ENCODE measurements at regions not wholly inside any gene's neighbourhood (a gene's known extent, or its start where the extent isn't known, plus 50 kb on each side); places are given as distances from the start of the nearest gene placed in this dataset.
"Not testable (repeated sequence)": the region's sequence is repeated elsewhere in the genome, so short reads cannot be mapped to it uniquely, and the experiment has no call there.

GRCh38 chr21:28402616-28402989 is 590.1 kb downstream of the LTN1 start:
- Histone ChIP-seq H3K27me3 (ENCODE audit: control insufficient read depth in 3 of 3, insufficient read depth in 3 of 3, low read length in 3 of 3) (no peaks in the 10 kb centered on the region), H3K4me3 (ENCODE audit: low read length in 3 of 3) (no peak overlapping the region), H3K4me1 (ENCODE audit: control insufficient read depth in 3 of 3, insufficient read depth in 3 of 3, low read length in 3 of 3) (no peaks in the 10 kb centered on the region), H3K9ac (ENCODE audit: low read depth in 1 of 3, low read length in 3 of 3) (no peak overlapping the region), H3K36me3 (ENCODE audit: control insufficient read depth in 3 of 3, insufficient read depth in 3 of 3, low read length in 3 of 3) (no peaks in the 10 kb centered on the region), H3K9me3 (ENCODE audit: control insufficient read depth in 3 of 3, low read length in 3 of 3) (no peaks in the 10 kb centered on the region), H3K27ac (ENCODE audit: low read depth, low read length) (no peak overlapping the region)

GRCh38 chr21:28397040-28397439 is 595.6 kb downstream of the LTN1 start:
- Histone ChIP-seq H3K27ac (ENCODE audit: low read depth, low read length) (no peak overlapping the region), H3K9me3 (ENCODE audit: control insufficient read depth in 3 of 3, low read length in 3 of 3) (no peaks in the 10 kb centered on the region), H3K36me3 (ENCODE audit: control insufficient read depth in 3 of 3, insufficient read depth in 3 of 3, low read length in 3 of 3) (no peaks in the 10 kb centered on the region), H3K4me1 (ENCODE audit: control insufficient read depth in 3 of 3, insufficient read depth in 3 of 3, low read length in 3 of 3) (no peaks in the 10 kb centered on the region), H3K9ac (ENCODE audit: low read depth in 1 of 3, low read length in 3 of 3) (no peak overlapping the region), H3K27me3 (ENCODE audit: control insufficient read depth in 3 of 3, insufficient read depth in 3 of 3, low read length in 3 of 3) (no peaks in the 10 kb centered on the region), H3K4me3 (ENCODE audit: low read length in 3 of 3) (no peak overlapping the region)

- Histone ChIP-seq H3K27me3 (ENCODE audit: control insufficient read depth in 3 of 3, insufficient read depth in 3 of 3, low read length in 3 of 3) (no peaks in the 10 kb centered on the region), H3K9me3 (ENCODE audit: control insufficient read depth in 3 of 3, low read length in 3 of 3) (no peaks in the 10 kb centered on the region), H3K4me1 (ENCODE audit: control insufficient read depth in 3 of 3, insufficient read depth in 3 of 3, low read length in 3 of 3) (no peaks in the 10 kb centered on the region), H3K27ac (ENCODE audit: low read depth, low read length) (no peak overlapping the region), H3K4me3 (ENCODE audit: low read length in 3 of 3) (no peak overlapping the region), H3K9ac (ENCODE audit: low read depth in 1 of 3, low read length in 3 of 3) (no peak overlapping the region), H3K36me3 (ENCODE audit: control insufficient read depth in 3 of 3, insufficient read depth in 3 of 3, low read length in 3 of 3) (no peaks in the 10 kb centered on the region)
Measured at GRCh38 chr21:28396421-28396820, 596.3 kb downstream of the LTN1 start.

- Histone ChIP-seq H3K27ac (ENCODE audit: low read depth, low read length) (no peak overlapping the region), H3K9ac (ENCODE audit: low read depth in 1 of 3, low read length in 3 of 3) (no peak overlapping the region), H3K9me3 (ENCODE audit: control insufficient read depth in 3 of 3, low read length in 3 of 3) (no peaks in the 10 kb centered on the region), H3K4me1 (ENCODE audit: control insufficient read depth in 3 of 3, insufficient read depth in 3 of 3, low read length in 3 of 3) (no peaks in the 10 kb centered on the region), H3K4me3 (ENCODE audit: low read length in 3 of 3) (no peak overlapping the region), H3K36me3 (ENCODE audit: control insufficient read depth in 3 of 3, insufficient read depth in 3 of 3, low read length in 3 of 3) (no peaks in the 10 kb centered on the region), H3K27me3 (ENCODE audit: control insufficient read depth in 3 of 3, insufficient read depth in 3 of 3, low read length in 3 of 3) (no peaks in the 10 kb centered on the region)
Measured at GRCh38 chr21:28393279-28393678, 599.4 kb downstream of the LTN1 start.

- H3K9me3 ChIP-seq (ENCODE audit: control insufficient read depth in 3 of 3, low read length in 3 of 3) = no peaks in the 10 kb centered on the region
- no peaks in the 10 kb centered on the region for H3K4me1 ChIP-seq (ENCODE audit: control insufficient read depth in 3 of 3, insufficient read depth in 3 of 3, low read length in 3 of 3)
- no peaks in the 10 kb centered on the region for H3K27me3 ChIP-seq (ENCODE audit: control insufficient read depth in 3 of 3, insufficient read depth in 3 of 3, low read length in 3 of 3)
- no peak overlapping the region for H3K27ac ChIP-seq (ENCODE audit: low read depth, low read length)
- no peaks in the 10 kb centered on the region for H3K36me3 ChIP-seq (ENCODE audit: control insufficient read depth in 3 of 3, insufficient read depth in 3 of 3, low read length in 3 of 3)
- no peak overlapping the region for H3K4me3 ChIP-seq (ENCODE audit: low read length in 3 of 3)
- H3K9ac ChIP-seq (ENCODE audit: low read depth in 1 of 3, low read length in 3 of 3) = no peak overlapping the region
Measured at GRCh38 chr21:28391938-28392849, 600.5 kb downstream of the LTN1 start.

- no peaks in the 10 kb centered on the region for H3K9me3 ChIP-seq (ENCODE audit: control insufficient read depth in 3 of 3, low read length in 3 of 3)
- no peak overlapping the region for H3K4me3 ChIP-seq (ENCODE audit: low read length in 3 of 3)
- no peak overlapping the region for H3K27ac ChIP-seq (ENCODE audit: low read depth, low read length)
- no peaks in the 10 kb centered on the region for H3K4me1 ChIP-seq (ENCODE audit: control insufficient read depth in 3 of 3, insufficient read depth in 3 of 3, low read length in 3 of 3)
- no peaks in the 10 kb centered on the region for H3K36me3 ChIP-seq (ENCODE audit: control insufficient read depth in 3 of 3, insufficient read depth in 3 of 3, low read length in 3 of 3)
- H3K9ac ChIP-seq (ENCODE audit: low read depth in 1 of 3, low read length in 3 of 3) = no peak overlapping the region
- H3K27me3 ChIP-seq (ENCODE audit: control insufficient read depth in 3 of 3, insufficient read depth in 3 of 3, low read length in 3 of 3) = no peaks in the 10 kb centered on the region
Measured at GRCh38 chr21:28387220-28387619, 605.5 kb downstream of the LTN1 start.

- Histone ChIP-seq H3K27me3 (ENCODE audit: control insufficient read depth in 3 of 3, insufficient read depth in 3 of 3, low read length in 3 of 3) (no peaks in the 10 kb centered on the region), H3K4me3 (ENCODE audit: low read length in 3 of 3) (no peak overlapping the region), H3K9me3 (ENCODE audit: control insufficient read depth in 3 of 3, low read length in 3 of 3) (no peaks in the 10 kb centered on the region), H3K9ac (ENCODE audit: low read depth in 1 of 3, low read length in 3 of 3) (no peak overlapping the region), H3K27ac (ENCODE audit: low read depth, low read length) (no peak overlapping the region), H3K36me3 (ENCODE audit: control insufficient read depth in 3 of 3, insufficient read depth in 3 of 3, low read length in 3 of 3) (no peaks in the 10 kb centered on the region), H3K4me1 (ENCODE audit: control insufficient read depth in 3 of 3, insufficient read depth in 3 of 3, low read length in 3 of 3) (no peaks in the 10 kb centered on the region)
Measured at GRCh38 chr21:28385845-28386244, 606.8 kb downstream of the LTN1 start.

- not testable (repeated sequence) for H3K9ac ChIP-seq (ENCODE audit: low read depth in 1 of 3, low read length in 3 of 3); H3K27ac ChIP-seq (ENCODE audit: low read depth, low read length); H3K27me3 ChIP-seq (ENCODE audit: control insufficient read depth in 3 of 3, insufficient read depth in 3 of 3, low read length in 3 of 3); H3K4me3 ChIP-seq (ENCODE audit: low read length in 3 of 3); H3K9me3 ChIP-seq (ENCODE audit: control insufficient read depth in 3 of 3, low read length in 3 of 3); H3K36me3 ChIP-seq (ENCODE audit: control insufficient read depth in 3 of 3, insufficient read depth in 3 of 3, low read length in 3 of 3); H3K4me1 ChIP-seq (ENCODE audit: control insufficient read depth in 3 of 3, insufficient read depth in 3 of 3, low read length in 3 of 3)
Measured at GRCh38 chr21:28381000-28381745, 611.5 kb downstream of the LTN1 start.

- Histone ChIP-seq H3K36me3 (ENCODE audit: control insufficient read depth in 3 of 3, insufficient read depth in 3 of 3, low read length in 3 of 3) (no peaks in the 10 kb centered on the region), H3K27ac (ENCODE audit: low read depth, low read length) (no peak overlapping the region), H3K4me3 (ENCODE audit: low read length in 3 of 3) (no peak overlapping the region), H3K4me1 (ENCODE audit: control insufficient read depth in 3 of 3, insufficient read depth in 3 of 3, low read length in 3 of 3) (no peaks in the 10 kb centered on the region), H3K9ac (ENCODE audit: low read depth in 1 of 3, low read length in 3 of 3) (no peak overlapping the region), H3K27me3 (ENCODE audit: control insufficient read depth in 3 of 3, insufficient read depth in 3 of 3, low read length in 3 of 3) (no peaks in the 10 kb centered on the region), H3K9me3 (ENCODE audit: control insufficient read depth in 3 of 3, low read length in 3 of 3) (no peaks in the 10 kb centered on the region)
Measured at GRCh38 chr21:28380241-28380640, 612.4 kb downstream of the LTN1 start.

- Histone ChIP-seq H3K4me1 (ENCODE audit: control insufficient read depth in 3 of 3, insufficient read depth in 3 of 3, low read length in 3 of 3) (no peaks in the 10 kb centered on the region), H3K27ac (ENCODE audit: low read depth, low read length) (no peak overlapping the region), H3K27me3 (ENCODE audit: control insufficient read depth in 3 of 3, insufficient read depth in 3 of 3, low read length in 3 of 3) (no peaks in the 10 kb centered on the region), H3K9ac (ENCODE audit: low read depth in 1 of 3, low read length in 3 of 3) (no peak overlapping the region), H3K4me3 (ENCODE audit: low read length in 3 of 3) (no peak overlapping the region), H3K36me3 (ENCODE audit: control insufficient read depth in 3 of 3, insufficient read depth in 3 of 3, low read length in 3 of 3) (no peaks in the 10 kb centered on the region), H3K9me3 (ENCODE audit: control insufficient read depth in 3 of 3, low read length in 3 of 3) (no peaks in the 10 kb centered on the region)
Measured at GRCh38 chr21:28378026-28378425, 614.7 kb downstream of the LTN1 start.

Data from skeletal muscle tissue (tissue), 3 donors.